RWPE1 (cell line): ENCODE measurements at regions not wholly inside any gene's neighbourhood (a gene's known extent, or its start where the extent isn't known, plus 50 kb on each side); places are given as distances from the start of the nearest gene placed in this dataset.

ENCODE experiments used
- CTCF ChIA-PET: fragments of 350-600 bp; sonication (Branson Sonifier 250); formaldehyde crosslinking; extraction: SDS; loops from one replicate; lab custom pipeline; 2021; lab: Yijun Ruan, JAX
- POLR2A ChIA-PET: fragments of 400-600 bp; formaldehyde crosslinking; extraction: SDS; loops from one replicate; lab custom pipeline; 2020; ENCODE audit warnings: antibody characterized with exemption; ENCODE audit not compliant: low non-redundant PET; lab: Yijun Ruan, JAX
- DNase-seq: peaks from one replicate; pipeline ENCODE4 v3.0.0; 2012; ENCODE audit warnings: low spot score
- H3K27ac ChIP-seq: fragments of 450-650 bp; 2 replicates; pipeline ENCODE4 v1.5.1; 2017
- CTCF ChIP-seq: fragments of 450-650 bp; conservative IDR thresholded peaks from 2 replicates; pipeline ENCODE4 v1.5.1; 2017; ENCODE audit warnings: low read depth, mild to moderate bottlenecking

GRCh38 chr12:107271523-107271922 is 178.2 kb upstream of the CRY1 start:
- CTCF ChIA-PET: no interaction called here
- POLR2A ChIA-PET: no interaction called here
- TF ChIP-seq CTCF: no peak
- DNase-seq: no peak
- no peak overlapping the region for H3K27ac ChIP-seq

- TF ChIP-seq CTCF: no peak
These were observed 182.2 kb upstream of the CRY1 start for GRCh38 chr12:107275530-107275929.

GRCh38 chr12:107277855-107278254 is 184.5 kb upstream of the CRY1 start:
- POLR2A ChIA-PET: no interaction called here
- CTCF ChIA-PET: no interaction called here
- no peak overlapping the region for H3K27ac ChIP-seq
- DNase-seq: peak; percentile 32
- no peak for TF ChIP-seq CTCF

More at GRCh38 chr12:107275530-107275929, 182.2 kb upstream of the CRY1 start:
- CTCF ChIA-PET: no interaction called here
- POLR2A ChIA-PET: no interaction called here
- no peak overlapping the region for H3K27ac ChIP-seq
- DNase-seq: no peak

GRCh38 chr12:107282628-107283027 is 189.3 kb upstream of the CRY1 start:
- TF ChIP-seq CTCF: no peak
- no peak for DNase-seq
- POLR2A ChIA-PET: no interaction called here
- H3K27ac ChIP-seq: no peak overlapping the region
- CTCF ChIA-PET: interaction anchor here (0.8 kb wide), 1 partner anchor 10 kb away, joined by 3 read pairs; no protein-coding TSS in a partner anchor

- H3K27ac ChIP-seq: no peak overlapping the region
- no peak for TF ChIP-seq CTCF
- ChIA-PET CTCF (no interaction called here), POLR2A (no interaction called here)
- DNase-seq: no peak
These were observed 190.3 kb upstream of the CRY1 start for GRCh38 chr12:107283652-107284051.

GRCh38 chr12:107284692-107285091 is 191.3 kb upstream of the CRY1 start:
- H3K27ac ChIP-seq: no peak overlapping the region
- POLR2A ChIA-PET: no interaction called here
- CTCF ChIA-PET: interaction anchor here (0.6 to 0.7 kb wide), 2 partner anchors 65 to 241 kb away, joined by 3 to 4 read pairs; no protein-coding TSS in a partner anchor
- no peak for TF ChIP-seq CTCF
- DNase-seq: no peak
